Panc1 (cell line): ENCODE measurements at regions not wholly inside any gene's neighbourhood (a gene's known extent, or its start where the extent isn't known, plus 50 kb on each side); places are given as distances from the start of the nearest gene placed in this dataset.

Source experiments
- ATAC-seq: fragments of 200-7000 bp; cut with Tn5 transposase; 2 replicates; pipeline ENCODE4 v1.9.1; 2020; ENCODE audit warnings: mild to moderate bottlenecking, moderate library complexity
- BruUV-seq: library from RNA; stranded (reverse); fragments of 400-500 nt; replicated peaks from 2 replicates; lab custom pipeline; 2021; lab: Mats Ljungman, UMichigan
- CTCF ChIA-PET: fragments of 300-600 bp; sonication (Branson Sonifier 250); formaldehyde crosslinking; loops from one replicate; lab custom pipeline; 2022; ENCODE audit warnings: antibody characterized with exemption; lab: Charles Lee
- POLR2A ChIA-PET: fragments of 300-600 bp; sonication (Branson Sonifier 250); formaldehyde crosslinking; loops from one replicate; lab custom pipeline; 2022; ENCODE audit warnings: antibody characterized with exemption; lab: Charles Lee
- DNase-seq: peaks from one replicate; pipeline ENCODE4 v3.0.0-alpha.2; 2010; ENCODE audit warnings: low read depth, low spot score
- H3K27ac ChIP-seq: 2 replicates; pipeline ENCODE4 v1.5.1; 2011; ENCODE audit warnings: mild to moderate bottlenecking, low read length, inconsistent platforms
- H3K27me3 ChIP-seq: fragments of 200-500 bp; sonication (Bioruptor generic); 2 replicates; pipeline ENCODE4 v1.6.0; 2014; ENCODE audit warnings: low read length, inconsistent platforms; ENCODE audit not compliant: control insufficient read depth, insufficient read depth
- H3K36me3 ChIP-seq: fragments of 200-500 bp; sonication (Bioruptor generic); 2 replicates; pipeline ENCODE4 v1.5.1; 2014; ENCODE audit warnings: inconsistent platforms, mild to moderate bottlenecking, low read length, moderate library complexity; ENCODE audit not compliant: control insufficient read depth, insufficient read depth
- H3K4me1 ChIP-seq: 2 replicates; pipeline ENCODE4 v1.5.1; 2011; ENCODE audit warnings: inconsistent platforms, mild to moderate bottlenecking, low read length, moderate library complexity; ENCODE audit not compliant: control insufficient read depth, insufficient read depth
- H3K4me3 ChIP-seq, 2 experiments: 2 replicates each; pipeline ENCODE4 v1.5.1; 2011 to 2012; ENCODE audit warnings: low read depth in 2 of 2, low read length in 2 of 2, mild to moderate bottlenecking in 2 of 2, inconsistent platforms in 1 of 2, moderate library complexity in 1 of 2
- H3K9me3 ChIP-seq: fragments of 200-500 bp; sonication (Bioruptor generic); 2 replicates; pipeline ENCODE4 v1.5.1; 2014; ENCODE audit warnings: low read depth, mild to moderate bottlenecking, inconsistent platforms, low read length, moderate library complexity; ENCODE audit not compliant: control insufficient read depth, insufficient read depth
- CTCF ChIP-seq: fragments of 450-650 bp; IDR thresholded peaks from 2 replicates; pipeline ENCODE4 v1.5.1; 2017; ENCODE audit warnings: mild to moderate bottlenecking
- POLR2AphosphoS5 ChIP-seq: IDR thresholded peaks from 2 replicates; pipeline ENCODE4 v1.6.1; 2012; ENCODE audit warnings: mild to moderate bottlenecking, low read depth, low read length, moderate library complexity
- REST ChIP-seq, 2 experiments: IDR thresholded peaks; 2 replicates each; pipeline ENCODE4 v1.6.1; 2011 to 2012; ENCODE audit warnings: low read depth in 2 of 2, control low read depth in 1 of 2, low read length in 1 of 2, mild to moderate bottlenecking in 1 of 2, moderate library complexity in 1 of 2; ENCODE audit not compliant: insufficient read depth in 1 of 2
- SIN3A ChIP-seq: IDR thresholded peaks from 2 replicates; pipeline ENCODE4 v1.6.1; 2012; ENCODE audit warnings: low read depth, mild to moderate bottlenecking, low read length, moderate library complexity, borderline replicate concordance; ENCODE audit not compliant: insufficient read depth
- TCF7L2 ChIP-seq: IDR thresholded peaks from 2 replicates; pipeline ENCODE4 v1.6.1; 2011; ENCODE audit warnings: mild to moderate bottlenecking, low read depth, low read length, inconsistent platforms
- in situ Hi-C: cut with HindIII; loops from 2 replicates; pipeline ENCODE4 v1.10.0; 2016; ENCODE audit warnings: low sequenced_read_pairs, low pct_unique_long_range_greater_than_20kb
- intact Hi-C: fragments of 100-400 bp; cut with micrococcal nuclease; formaldehyde crosslinking; loops from one replicate; pipeline ENCODE4 v1.10.0; 2022; ENCODE audit not compliant: unreplicated experiment

GRCh38 chr2:51111532-51111931, 79.6 kb upstream of the NRXN1 start:
- intact Hi-C loops (no loop called here), in situ Hi-C loops (no loop called here)
- TF ChIP-seq REST (IDR thresholded peaks at IDR 0.05; ENCODE audit: insufficient read depth in 1 of 2, low read depth in 2 of 2, low read length in 1 of 2): no peak
- no peak for TF ChIP-seq CTCF
- TF ChIP-seq SIN3A: no peak
- no peak for TF ChIP-seq POLR2AphosphoS5
- no peak for TF ChIP-seq TCF7L2
- Histone ChIP-seq H3K36me3 (no peaks in the 10 kb centered on the region), H3K27me3 (no peaks in the 10 kb centered on the region), H3K4me3 (no peak overlapping the region), H3K27ac (no peak overlapping the region), H3K4me1 (no peaks in the 10 kb centered on the region), H3K9me3 (no peaks in the 10 kb centered on the region)
- POLR2A ChIA-PET: no interaction called here
- ATAC-seq: no peak
- no peak for DNase-seq
- no TSS peak for BruUV-seq
- CTCF ChIA-PET: no interaction called here

- H3K4me3 ChIP-seq: no peak overlapping the region
- no peak for TF ChIP-seq SIN3A
- TF ChIP-seq REST (IDR thresholded peaks at IDR 0.05; ENCODE audit: insufficient read depth in 1 of 2, low read depth in 2 of 2, low read length in 1 of 2): no peak
- TF ChIP-seq POLR2AphosphoS5: no peak
- no peak for TF ChIP-seq TCF7L2
- no peak for TF ChIP-seq CTCF
- POLR2A ChIA-PET: no interaction called here
- H3K9me3 ChIP-seq: no peaks in the 10 kb centered on the region
- no peaks in the 10 kb centered on the region for H3K4me1 ChIP-seq
- in situ Hi-C loops: no loop called here
- DNase-seq: no peak
- H3K27me3 ChIP-seq: no peaks in the 10 kb centered on the region
- H3K36me3 ChIP-seq: no peaks in the 10 kb centered on the region
- intact Hi-C loops: no loop called here
- CTCF ChIA-PET: no interaction called here
- no peak for ATAC-seq
- H3K27ac ChIP-seq: no peak overlapping the region
- no TSS peak for BruUV-seq
Measured at GRCh38 chr2:51108794-51109193, 76.9 kb upstream of the NRXN1 start.
